ENCODE measurements at regions not wholly inside any gene's neighbourhood (a gene's known extent, or its start where the extent isn't known, plus 50 kb on each side); places are given as distances from the start of the nearest gene placed in this dataset.
A peak's percentile ranks its signal among the peaks of the same experiment; 100 is the strongest.

DNA sequence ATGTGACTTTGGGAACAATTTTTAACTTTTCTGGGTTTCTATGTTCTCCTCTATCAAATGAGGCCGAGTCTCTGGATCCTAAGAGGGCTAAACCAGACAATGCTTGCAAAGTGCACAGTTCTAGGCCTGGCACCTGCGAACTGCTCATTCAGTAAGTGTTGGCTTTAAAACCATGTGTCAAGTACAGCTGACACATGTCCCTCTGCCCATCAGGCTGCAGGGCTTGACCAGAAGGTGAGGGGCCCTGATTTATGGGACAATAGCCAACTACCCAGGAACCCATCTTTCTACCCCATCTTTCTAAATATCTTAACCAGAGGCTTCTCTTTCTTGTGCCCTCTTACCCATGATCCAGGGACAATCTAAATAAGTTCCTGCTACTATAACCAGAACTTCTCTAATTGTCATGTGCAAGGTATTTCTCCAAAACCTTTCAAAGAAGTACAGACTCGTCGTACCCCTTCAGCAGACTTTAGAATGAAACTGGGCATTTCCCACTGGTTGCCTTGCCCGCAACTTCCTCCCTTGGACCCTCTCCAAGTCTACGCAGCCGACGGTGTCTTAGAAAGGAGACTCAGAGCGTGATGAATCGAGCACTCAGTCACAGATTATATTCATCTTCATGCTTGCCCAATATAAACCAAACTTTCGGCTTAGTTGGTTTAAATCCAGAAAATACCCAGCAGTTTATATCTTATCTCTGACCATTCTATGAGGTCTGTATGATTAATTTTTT lies 69.8 kb upstream of the STEAP1B start:
- peak overlapping the region; percentile 18 for H3K4me3 Mint-ChIP-seq
- H3K4me1 Mint-ChIP-seq: peaks cover 35% of the 10 kb centered on the region
- DNase-seq: no peak
- peaks cover 46% of the 10 kb centered on the region for H3K27me3 Mint-ChIP-seq
- H3K36me3 Mint-ChIP-seq: peaks cover 7% of the 10 kb centered on the region
- H3K27ac Mint-ChIP-seq: no peak overlapping the region
- POLR2A ChIA-PET: interaction anchor here (0.6 kb wide), 1 partner anchor 97 kb away, joined by 3 read pairs; no protein-coding TSS in a partner anchor
- ATAC-seq (ENCODE audit: low read depth): peak; percentile 38
- H3K9me3 Mint-ChIP-seq: no peaks in the 10 kb centered on the region

- Mint-ChIP-seq H3K4me1 (peaks cover 56% of the 10 kb centered on the region), H3K36me3 (peaks cover 3% of the 10 kb centered on the region), H3K27ac (no peak overlapping the region), H3K9me3 (no peaks in the 10 kb centered on the region), H3K4me3 (no peak overlapping the region), H3K27me3 (peaks cover 28% of the 10 kb centered on the region)
- DNase-seq: no peak
- ATAC-seq (ENCODE audit: low read depth): no peak
- POLR2A ChIA-PET: no interaction called here
Observed at GRCh38 chr7:22566592-22566991, 66.6 kb upstream of the STEAP1B start.

GRCh38 chr7:22566176-22566575 lies 66.2 kb upstream of the STEAP1B start:
- POLR2A ChIA-PET: no interaction called here
- Mint-ChIP-seq H3K36me3 (peaks cover 3% of the 10 kb centered on the region), H3K4me3 (peak overlapping the region; percentile 82), H3K27me3 (peaks cover 24% of the 10 kb centered on the region), H3K9me3 (no peaks in the 10 kb centered on the region), H3K4me1 (peaks cover 58% of the 10 kb centered on the region), H3K27ac (peak overlapping the region; percentile 73)
- ATAC-seq (ENCODE audit: low read depth) (no peak), DNase-seq (no peak)

- ATAC-seq (ENCODE audit: low read depth) (peak; percentile 5), DNase-seq (no peak)
- peaks cover 3% of the 10 kb centered on the region for H3K36me3 Mint-ChIP-seq
- POLR2A ChIA-PET: interaction anchor here (0.6 to 3.2 kb wide), 5 partner anchors 8 to 540 kb away, joined by 3 to 22 read pairs (median 4); partner anchors contain the start of genes IL6 and KLHL7
- peaks cover 56% of the 10 kb centered on the region for H3K4me1 Mint-ChIP-seq
- peak overlapping the region; percentile 73 for H3K27ac Mint-ChIP-seq
- no peaks in the 10 kb centered on the region for H3K9me3 Mint-ChIP-seq
- peaks cover 17% of the 10 kb centered on the region for H3K27me3 Mint-ChIP-seq
- H3K4me3 Mint-ChIP-seq: peak overlapping the region; percentile 82
Observed at GRCh38 chr7:22565315-22565811, 65.4 kb upstream of the STEAP1B start.

DNA sequence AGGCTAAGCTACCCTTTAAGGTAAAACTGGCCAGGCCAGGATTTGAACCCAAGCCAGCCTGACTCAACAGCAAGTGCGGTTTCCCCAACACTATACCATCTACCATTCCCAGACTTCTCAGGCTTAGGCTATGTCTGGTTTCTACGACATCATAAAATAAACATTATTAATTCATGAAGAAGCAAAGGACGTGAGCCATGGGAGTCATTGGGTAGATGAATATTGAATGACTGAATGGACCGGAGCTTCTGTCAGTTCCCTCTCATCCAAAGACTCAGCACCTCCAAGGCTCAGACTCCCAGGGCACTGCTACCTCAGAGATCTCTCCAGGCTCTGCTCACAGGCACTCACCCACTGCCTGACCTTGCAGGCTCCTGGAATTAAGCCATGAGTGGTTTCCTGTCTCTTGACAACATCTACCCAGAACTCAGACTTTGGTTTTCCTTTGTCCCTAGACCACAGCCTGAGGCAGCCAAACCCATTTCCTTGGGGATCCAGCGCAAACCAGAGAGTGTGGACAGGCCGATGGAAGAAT lies 64.6 kb upstream of the STEAP1B start:
- peak; percentile 39 for DNase-seq
- Mint-ChIP-seq H3K4me1 (peaks cover 55% of the 10 kb centered on the region), H3K27ac (peak overlapping the region; percentile 73)

DNA sequence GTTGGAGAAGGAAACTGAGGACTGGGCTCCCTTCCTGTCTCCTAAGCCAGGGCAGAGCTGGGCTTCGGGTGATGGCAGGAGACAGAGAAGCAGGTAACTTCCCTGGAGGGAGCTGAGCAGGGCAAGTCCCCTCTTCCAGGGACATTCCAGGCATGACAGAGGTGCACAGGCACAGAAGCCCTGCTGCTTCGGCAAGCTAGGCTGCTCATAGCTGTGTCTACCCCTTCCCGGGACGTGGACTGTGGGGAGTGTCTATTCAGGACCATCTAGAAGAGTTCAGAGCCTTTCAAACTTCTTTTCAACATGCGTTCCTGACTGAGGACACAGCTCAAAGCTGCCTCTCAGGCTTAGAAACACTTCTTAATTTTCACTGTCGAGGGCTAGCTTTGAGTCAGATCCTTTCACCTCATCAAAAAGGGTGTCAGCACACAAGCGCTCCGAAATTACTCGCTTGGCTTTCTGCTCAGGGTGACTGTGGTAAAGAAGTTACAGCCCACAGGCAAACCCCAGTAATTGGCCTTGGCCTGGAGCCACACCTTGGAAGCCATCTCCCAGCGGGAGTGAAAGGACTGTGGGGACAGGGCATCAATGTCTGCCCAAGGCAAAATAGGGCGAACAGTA lies 63.7 kb upstream of the STEAP1B start:
- DNase-seq (peak; percentile 45), ATAC-seq (ENCODE audit: low read depth) (peak; percentile 57)
- Mint-ChIP-seq H3K4me1 (peaks cover 51% of the 10 kb centered on the region), H3K9me3 (no peaks in the 10 kb centered on the region), H3K36me3 (peaks cover 3% of the 10 kb centered on the region), H3K4me3 (peak overlapping the region; percentile 82), H3K27me3 (peaks cover 17% of the 10 kb centered on the region), H3K27ac (peak overlapping the region; percentile 73)
- POLR2A ChIA-PET: interaction anchor here (0.7 to 3.2 kb wide), 5 partner anchors 109 to 163 kb away, joined by 3 to 22 read pairs (median 6); partner anchors contain the start of gene IL6

More for the DNA sequence above, 64.6 kb upstream of the STEAP1B start:
- POLR2A ChIA-PET: interaction anchor here (0.6 to 3.2 kb wide), 7 partner anchors 9 to 541 kb away, joined by 3 to 22 read pairs (median 4); partner anchors contain the start of genes IL6 and KLHL7
- ATAC-seq (ENCODE audit: low read depth): peak; percentile 21
- peaks cover 16% of the 10 kb centered on the region for H3K27me3 Mint-ChIP-seq
- peak overlapping the region; percentile 82 for H3K4me3 Mint-ChIP-seq
- H3K9me3 Mint-ChIP-seq: no peaks in the 10 kb centered on the region
- peaks cover 3% of the 10 kb centered on the region for H3K36me3 Mint-ChIP-seq

DNA sequence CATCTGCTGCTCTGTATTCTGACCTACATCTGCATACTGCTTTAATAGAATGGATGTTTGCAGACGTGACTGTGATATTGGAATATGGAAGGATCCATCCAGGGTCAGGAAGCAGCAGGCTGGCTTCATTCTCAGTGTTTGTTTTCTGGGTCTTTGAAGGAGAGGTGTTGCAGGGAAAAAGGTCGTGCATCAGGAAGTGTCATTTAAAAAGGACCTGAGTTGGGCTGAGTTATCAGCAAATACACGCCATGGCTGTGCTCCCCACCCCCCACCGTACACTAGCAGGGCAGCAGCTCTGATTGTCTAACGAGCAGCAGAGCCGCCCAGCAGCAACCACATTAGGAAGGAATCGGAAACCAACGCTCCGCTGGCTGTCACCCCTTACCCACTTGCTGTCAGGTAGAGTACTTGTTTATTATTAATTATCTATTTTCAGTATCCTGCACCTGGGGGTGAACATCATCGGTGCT lies 63.1 kb upstream of the STEAP1B start:
- DNase-seq: no peak
- POLR2A ChIA-PET: interaction anchor here (0.7 to 3.2 kb wide), 5 partner anchors 113 to 164 kb away, joined by 4 to 22 read pairs (median 4); partner anchors contain the start of gene IL6
- Mint-ChIP-seq H3K9me3 (no peaks in the 10 kb centered on the region), H3K27me3 (peaks cover 13% of the 10 kb centered on the region), H3K4me1 (peaks cover 48% of the 10 kb centered on the region), H3K27ac (peak overlapping the region; percentile 73), H3K36me3 (peaks cover 3% of the 10 kb centered on the region), H3K4me3 (peak overlapping the region; percentile 82)
- ATAC-seq (ENCODE audit: low read depth): peak; percentile 30

DNA sequence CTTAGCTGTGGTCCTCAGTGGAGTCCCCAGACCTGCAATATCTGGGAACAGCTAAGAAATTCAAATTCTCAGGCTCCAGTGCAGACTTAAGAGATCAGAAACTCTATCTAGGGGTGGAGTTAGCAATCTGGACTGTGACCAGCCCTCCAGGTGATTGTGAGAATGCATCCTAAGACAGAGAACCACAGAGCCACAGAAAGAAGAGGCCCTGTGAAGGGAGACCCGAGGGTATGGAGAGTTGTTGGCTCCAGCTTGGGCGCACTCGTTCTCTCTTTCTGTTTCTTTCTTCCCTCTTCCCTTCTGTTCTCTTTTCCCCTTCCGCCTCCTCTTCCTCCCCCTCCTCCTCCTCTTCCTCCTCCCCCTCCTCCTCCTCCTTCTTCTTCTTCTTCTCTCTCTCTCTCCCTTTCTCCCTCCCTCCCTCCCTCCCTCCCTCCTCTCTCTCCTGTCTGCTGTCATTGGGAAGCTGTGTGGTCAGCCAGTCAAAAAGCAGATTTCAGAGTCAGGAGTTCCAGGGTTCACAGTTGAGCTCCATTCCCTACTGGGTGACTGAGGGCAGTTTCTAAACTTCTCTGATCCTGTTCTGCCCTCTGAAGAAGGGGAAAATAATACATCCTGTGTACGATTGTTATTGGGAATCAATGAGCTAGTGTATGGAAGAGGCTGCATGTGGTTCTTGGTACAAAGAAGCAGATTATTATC lies 62.1 kb upstream of the STEAP1B start:
- Mint-ChIP-seq H3K36me3 (peaks cover 1% of the 10 kb centered on the region), H3K27ac (no peak overlapping the region)
- no peak for ATAC-seq (ENCODE audit: low read depth)

DNA sequence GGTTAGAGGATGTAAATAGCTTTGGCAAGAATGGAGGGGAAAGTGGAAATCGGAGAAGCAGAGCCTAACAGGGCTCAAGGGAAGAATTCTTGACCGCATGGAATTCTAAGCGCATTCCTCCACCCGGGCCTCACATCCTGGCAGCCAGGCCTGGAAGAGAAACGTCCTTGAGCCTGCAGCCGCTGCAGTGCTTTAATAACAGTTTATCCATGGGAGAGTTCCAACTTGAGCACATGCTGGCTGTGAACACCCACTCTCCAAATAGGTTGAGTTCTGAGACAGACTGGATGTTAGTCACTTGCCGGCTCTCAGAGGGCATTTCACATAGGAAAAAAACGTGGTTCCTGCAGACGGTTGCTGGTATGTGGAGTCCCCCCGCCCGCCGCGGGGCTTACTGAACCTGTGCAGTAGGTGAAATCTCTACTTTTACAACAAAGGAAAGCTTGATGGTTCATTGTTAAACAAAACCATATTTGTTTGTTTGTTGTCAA lies 61.4 kb upstream of the STEAP1B start:
- Mint-ChIP-seq H3K36me3 (no peaks in the 10 kb centered on the region), H3K4me1 (peaks cover 48% of the 10 kb centered on the region)
- POLR2A ChIA-PET: interaction anchor here (1.0 to 2.3 kb wide), 4 partner anchors 163 to 167 kb away, joined by 3 to 8 read pairs (median 4); partner anchors contain the start of gene IL6

More for the DNA sequence above, 62.1 kb upstream of the STEAP1B start:
- no peaks in the 10 kb centered on the region for H3K9me3 Mint-ChIP-seq
- peaks cover 7% of the 10 kb centered on the region for H3K27me3 Mint-ChIP-seq
- peaks cover 48% of the 10 kb centered on the region for H3K4me1 Mint-ChIP-seq
- DNase-seq: no peak
- peak overlapping the region; percentile 82 for H3K4me3 Mint-ChIP-seq
- POLR2A ChIA-PET: interaction anchor here (1.0 to 2.3 kb wide), 4 partner anchors 119 to 166 kb away, joined by 3 to 8 read pairs (median 4); partner anchors contain the start of gene IL6

DNA sequence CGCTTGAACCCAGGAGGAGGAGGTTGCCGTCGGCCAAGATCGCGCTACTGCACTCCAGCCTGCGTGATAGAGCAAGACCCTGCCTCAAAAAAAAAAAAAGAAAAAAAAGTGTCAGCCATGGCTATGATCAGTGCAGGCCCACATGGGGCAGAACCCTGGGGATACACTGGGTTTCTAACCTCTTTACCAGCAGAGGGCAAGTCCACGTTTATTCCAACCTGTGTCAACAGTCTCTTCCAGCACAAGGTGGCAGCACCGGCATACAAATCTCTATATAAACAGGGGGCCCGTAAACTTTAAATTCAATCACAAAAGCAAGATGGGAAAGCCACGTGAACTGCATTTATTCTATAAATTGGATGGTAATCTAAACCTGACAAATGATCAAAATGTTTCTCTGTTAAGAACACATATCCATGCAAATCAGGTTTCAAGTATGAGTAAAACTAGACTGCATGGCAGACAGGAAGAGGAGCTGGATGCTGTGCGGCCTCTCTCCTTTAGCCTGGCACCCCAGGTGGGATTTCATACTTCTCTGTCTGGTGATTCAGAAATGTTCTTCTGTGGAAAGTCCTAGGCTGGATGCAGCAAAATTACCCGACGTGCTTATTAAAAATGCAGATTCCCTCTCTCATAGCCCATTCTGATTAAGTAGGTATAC lies 60.0 kb upstream of the STEAP1B start:
- Mint-ChIP-seq H3K27ac (no peak overlapping the region), H3K9me3 (no peaks in the 10 kb centered on the region), H3K36me3 (no peaks in the 10 kb centered on the region), H3K4me3 (no peak overlapping the region), H3K4me1 (peaks cover 42% of the 10 kb centered on the region), H3K27me3 (peaks cover 8% of the 10 kb centered on the region)
- DNase-seq (peak; percentile 68), ATAC-seq (ENCODE audit: low read depth) (peak; percentile 63)
- POLR2A ChIA-PET: interaction anchor here (0.7 to 2.3 kb wide), 4 partner anchors 13 to 168 kb away, joined by 3 to 8 read pairs (median 4); partner anchors contain the start of gene IL6

More for the DNA sequence above, 61.4 kb upstream of the STEAP1B start:
- H3K9me3 Mint-ChIP-seq: no peaks in the 10 kb centered on the region
- peaks cover 6% of the 10 kb centered on the region for H3K27me3 Mint-ChIP-seq
- H3K4me3 Mint-ChIP-seq: no peak overlapping the region
- ATAC-seq (ENCODE audit: low read depth): no peak
- no peak overlapping the region for H3K27ac Mint-ChIP-seq
- DNase-seq: no peak

DNA sequence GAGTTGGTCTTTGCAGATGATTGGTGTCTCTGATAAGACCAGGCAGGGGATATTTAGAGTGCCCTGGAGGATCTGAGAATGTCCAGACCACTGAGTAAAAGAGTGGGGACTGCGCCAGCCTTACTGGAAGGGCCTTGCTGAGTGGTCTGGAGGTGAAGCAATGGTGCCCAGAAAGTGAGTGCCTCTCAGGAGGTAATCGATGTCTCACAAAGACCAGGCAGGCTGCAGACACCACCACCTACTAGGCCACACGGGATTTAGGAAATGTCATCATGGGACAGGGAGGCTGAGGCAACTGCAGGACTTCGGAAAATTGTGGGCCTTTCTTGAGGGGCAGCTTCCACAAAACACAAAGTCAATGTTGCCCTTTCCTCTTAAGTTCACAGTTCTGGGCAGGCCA lies 57.2 kb upstream of the STEAP1B start:
- Mint-ChIP-seq H3K4me1 (peaks cover 19% of the 10 kb centered on the region), H3K9me3 (no peaks in the 10 kb centered on the region), H3K27ac (no peak overlapping the region), H3K27me3 (peaks cover 19% of the 10 kb centered on the region), H3K36me3 (no peaks in the 10 kb centered on the region), H3K4me3 (no peak overlapping the region)
- DNase-seq (no peak), ATAC-seq (ENCODE audit: low read depth) (no peak)
- POLR2A ChIA-PET: no interaction called here

DNA sequence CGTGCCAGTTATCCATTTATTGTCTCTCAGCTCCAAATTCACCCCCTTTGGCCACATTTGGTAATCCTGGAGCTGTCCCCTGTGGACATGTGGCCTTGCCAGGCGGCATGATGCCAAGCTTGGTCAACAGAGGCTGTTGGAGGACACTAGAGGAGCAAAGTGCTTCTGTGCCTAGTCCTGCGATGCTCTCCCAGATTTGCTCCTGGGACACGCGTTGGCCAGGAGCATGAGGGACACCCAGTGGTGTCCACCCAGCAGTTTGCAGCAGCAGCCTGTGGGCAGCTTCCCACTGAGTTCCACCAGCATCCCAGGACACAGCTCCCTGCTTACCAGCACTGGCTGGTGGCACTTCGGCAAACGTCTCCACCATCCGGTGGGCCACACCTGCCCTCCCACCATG lies 55.5 kb upstream of the STEAP1B start:
- Mint-ChIP-seq H3K4me1 (peaks cover 16% of the 10 kb centered on the region), H3K27ac (no peak overlapping the region), H3K9me3 (no peaks in the 10 kb centered on the region), H3K4me3 (peak overlapping the region; percentile 32), H3K27me3 (peaks cover 36% of the 10 kb centered on the region), H3K36me3 (no peaks in the 10 kb centered on the region)
- no peak for ATAC-seq (ENCODE audit: low read depth)
- DNase-seq: no peak
- POLR2A ChIA-PET: no interaction called here
